ENCODE measurements at regions not wholly inside any gene's neighbourhood (a gene's known extent, or its start where the extent isn't known, plus 50 kb on each side); places are given as distances from the start of the nearest gene placed in this dataset.

DNA sequence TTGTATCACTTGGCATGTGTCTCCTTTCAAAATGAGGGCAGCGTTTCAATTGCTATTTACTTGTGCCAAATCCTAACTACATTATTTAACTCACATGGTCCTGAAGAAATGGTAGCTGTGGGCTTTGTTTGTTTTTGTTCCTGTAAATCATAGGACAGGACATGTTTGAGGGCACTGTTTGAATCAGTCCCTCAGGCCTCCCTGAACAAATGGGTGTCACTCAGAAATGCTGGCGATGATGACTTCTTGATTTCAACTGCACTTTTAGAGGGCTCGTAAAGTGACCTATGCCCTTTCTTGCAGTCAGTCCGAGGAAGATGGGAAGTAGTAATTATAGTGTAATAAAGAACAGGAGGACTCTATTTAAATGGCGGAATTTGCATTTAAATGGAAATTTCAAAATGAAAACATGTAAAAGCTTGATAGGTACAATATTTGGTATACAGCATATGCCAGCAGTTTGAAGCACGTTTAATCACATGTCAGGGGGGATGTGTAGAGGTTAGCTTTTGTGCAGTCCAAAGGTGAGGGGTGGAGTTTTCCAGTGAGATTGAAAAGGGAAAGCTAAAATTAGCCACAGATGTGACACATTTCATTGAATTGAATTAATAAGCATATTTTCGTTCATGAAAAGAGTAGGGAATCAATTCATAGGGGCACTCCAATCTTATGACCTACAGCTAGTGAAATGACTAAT lies 1958.7 kb upstream of the IGFBP7 start:
- H3K36me3 ChIP-seq: no peaks in the 10 kb centered on the region
- H3K27ac ChIP-seq (replicated peaks): no peak overlapping the region
- DNase-seq: no peak
- H3K9me3 ChIP-seq (replicated peaks): peaks cover under 1% of the 10 kb centered on the region
- TF ChIP-seq, protein P1, sequence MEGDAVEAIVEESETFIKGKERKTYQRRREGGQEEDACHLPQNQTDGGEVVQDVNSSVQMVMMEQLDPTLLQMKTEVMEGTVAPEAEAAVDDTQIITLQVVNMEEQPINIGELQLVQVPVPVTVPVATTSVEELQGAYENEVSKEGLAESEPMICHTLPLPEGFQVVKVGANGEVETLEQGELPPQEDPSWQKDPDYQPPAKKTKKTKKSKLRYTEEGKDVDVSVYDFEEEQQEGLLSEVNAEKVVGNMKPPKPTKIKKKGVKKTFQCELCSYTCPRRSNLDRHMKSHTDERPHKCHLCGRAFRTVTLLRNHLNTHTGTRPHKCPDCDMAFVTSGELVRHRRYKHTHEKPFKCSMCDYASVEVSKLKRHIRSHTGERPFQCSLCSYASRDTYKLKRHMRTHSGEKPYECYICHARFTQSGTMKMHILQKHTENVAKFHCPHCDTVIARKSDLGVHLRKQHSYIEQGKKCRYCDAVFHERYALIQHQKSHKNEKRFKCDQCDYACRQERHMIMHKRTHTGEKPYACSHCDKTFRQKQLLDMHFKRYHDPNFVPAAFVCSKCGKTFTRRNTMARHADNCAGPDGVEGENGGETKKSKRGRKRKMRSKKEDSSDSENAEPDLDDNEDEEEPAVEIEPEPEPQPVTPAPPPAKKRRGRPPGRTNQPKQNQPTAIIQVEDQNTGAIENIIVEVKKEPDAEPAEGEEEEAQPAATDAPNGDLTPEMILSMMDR (IDR thresholded peaks at IDR 0.05; ENCODE audit: borderline replicate concordance): no peak
- intact Hi-C loops (cut with micrococcal nuclease): no loop called here
- no peaks in the 10 kb centered on the region for H3K27me3 ChIP-seq (ENCODE audit: low read depth)
- H3K4me1 ChIP-seq: no peaks in the 10 kb centered on the region
- no peak overlapping the region for H3K4me3 ChIP-seq

DNA sequence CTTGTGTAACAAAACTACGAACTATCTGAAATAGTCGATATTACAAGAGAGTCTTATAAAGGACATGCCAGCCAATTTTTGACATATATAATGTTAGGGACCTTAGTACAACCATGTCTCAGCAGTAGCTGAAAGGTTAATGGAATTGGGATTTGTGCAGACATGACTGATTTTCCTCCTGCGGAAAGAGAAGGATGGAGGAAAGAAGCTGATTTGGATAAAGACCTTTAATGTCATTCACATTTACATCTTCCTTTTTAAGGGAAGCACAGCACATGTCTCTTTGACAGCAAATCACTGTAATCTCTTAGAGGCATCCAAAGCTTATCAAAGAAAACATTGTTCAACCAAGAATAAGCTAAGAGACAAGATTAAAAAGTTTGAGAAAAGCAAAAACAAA lies 1976.2 kb upstream of the IGFBP7 start:
- no peaks in the 10 kb centered on the region for H3K36me3 ChIP-seq
- H3K4me3 ChIP-seq: no peak overlapping the region
- TF ChIP-seq, protein P1 (IDR thresholded peaks at IDR 0.05; ENCODE audit: borderline replicate concordance): no peak
- no peaks in the 10 kb centered on the region for H3K9me3 ChIP-seq (replicated peaks)
- intact Hi-C loops (cut with micrococcal nuclease): no loop called here
- H3K27ac ChIP-seq (replicated peaks): no peak overlapping the region
- DNase-seq: no peak
- no peaks in the 10 kb centered on the region for H3K27me3 ChIP-seq (ENCODE audit: low read depth)
- no peaks in the 10 kb centered on the region for H3K4me1 ChIP-seq

DNA sequence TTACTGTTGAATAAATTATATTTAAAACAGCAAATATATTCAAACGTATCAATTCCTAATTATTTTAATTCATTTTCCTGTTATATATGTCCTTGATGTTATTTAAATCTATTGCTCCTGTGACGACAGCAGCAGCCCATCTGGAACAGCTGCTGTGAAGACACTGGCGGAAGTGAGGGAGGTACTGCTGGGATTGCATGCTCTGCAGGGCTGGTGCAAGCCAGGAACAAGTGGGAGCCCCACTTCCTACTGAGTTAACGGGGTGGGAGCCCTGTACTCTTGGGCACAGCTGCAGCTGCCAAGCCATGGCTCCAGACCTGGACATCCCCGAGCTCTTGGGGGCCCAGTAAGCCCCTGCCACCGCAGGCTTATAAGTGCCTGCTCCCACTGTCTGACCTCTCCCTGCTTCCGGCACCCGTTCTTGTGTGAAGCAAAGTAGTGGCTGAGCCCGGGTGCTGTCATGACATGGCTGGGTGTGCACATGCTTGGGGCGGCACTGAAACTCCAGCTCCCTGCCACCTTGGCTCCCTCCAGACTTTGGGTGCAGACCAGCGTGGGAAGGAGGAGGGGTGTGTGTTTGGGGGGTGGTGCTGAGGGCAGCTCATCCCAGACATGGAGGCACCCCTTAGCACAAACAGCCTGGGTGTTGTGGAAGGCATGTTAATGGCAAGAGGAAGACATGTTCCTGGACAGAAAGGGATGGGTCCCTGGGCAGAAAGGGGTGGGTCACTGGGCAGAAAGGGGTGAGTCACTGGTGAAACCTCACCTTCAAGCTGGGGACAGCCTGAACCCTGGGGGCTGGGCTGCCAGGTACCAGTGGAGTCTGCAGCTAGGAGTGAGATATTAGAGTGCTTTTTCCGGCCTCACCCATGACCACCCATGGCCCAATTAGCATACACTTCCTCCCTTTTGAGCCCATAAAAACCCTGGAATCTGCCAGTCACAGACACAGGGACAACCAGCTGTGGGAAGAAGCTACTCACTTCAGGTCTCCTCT lies 1981.3 kb upstream of the IGFBP7 start:
- Histone ChIP-seq H3K4me3 (no peak overlapping the region), H3K9me3 (replicated peaks) (no peaks in the 10 kb centered on the region)
- DNase-seq: no peak

DNA sequence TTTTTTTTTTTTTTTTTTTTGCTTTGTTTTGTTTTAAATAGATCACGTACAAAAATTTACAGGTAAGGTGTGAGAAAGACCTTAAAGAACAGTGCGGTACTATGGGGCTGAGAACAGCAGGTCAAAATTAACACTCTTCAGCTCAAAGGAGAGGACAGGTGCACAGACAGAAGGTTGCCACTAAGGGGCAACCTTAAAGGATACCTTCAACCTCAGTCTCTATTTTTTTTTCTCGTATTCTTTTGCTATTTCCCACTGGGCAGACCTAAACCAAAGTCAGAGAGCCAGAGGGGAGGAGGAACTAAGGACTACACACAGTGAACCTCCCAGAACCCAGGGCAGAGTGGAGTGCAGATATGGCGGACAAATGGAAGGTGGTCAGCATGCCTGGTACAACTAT lies 1984.3 kb upstream of the IGFBP7 start:
- no peaks in the 10 kb centered on the region for H3K4me1 ChIP-seq
- no peak for DNase-seq
- no peaks in the 10 kb centered on the region for H3K9me3 ChIP-seq (replicated peaks)
- intact Hi-C loops (cut with micrococcal nuclease): no loop called here
- TF ChIP-seq, protein P1 (IDR thresholded peaks at IDR 0.05; ENCODE audit: borderline replicate concordance): no peak
- H3K27me3 ChIP-seq (ENCODE audit: low read depth): no peaks in the 10 kb centered on the region
- no peak overlapping the region for H3K4me3 ChIP-seq
- no peak overlapping the region for H3K27ac ChIP-seq (replicated peaks)
- H3K36me3 ChIP-seq: no peaks in the 10 kb centered on the region

More for the DNA sequence above, 1981.3 kb upstream of the IGFBP7 start:
- TF ChIP-seq, protein P1 (IDR thresholded peaks at IDR 0.05; ENCODE audit: borderline replicate concordance): no peak
- no peak overlapping the region for H3K27ac ChIP-seq (replicated peaks)
- intact Hi-C loops (cut with micrococcal nuclease): no loop called here
- H3K4me1 ChIP-seq: no peaks in the 10 kb centered on the region
- H3K36me3 ChIP-seq: no peaks in the 10 kb centered on the region
- no peaks in the 10 kb centered on the region for H3K27me3 ChIP-seq (ENCODE audit: low read depth)

DNA sequence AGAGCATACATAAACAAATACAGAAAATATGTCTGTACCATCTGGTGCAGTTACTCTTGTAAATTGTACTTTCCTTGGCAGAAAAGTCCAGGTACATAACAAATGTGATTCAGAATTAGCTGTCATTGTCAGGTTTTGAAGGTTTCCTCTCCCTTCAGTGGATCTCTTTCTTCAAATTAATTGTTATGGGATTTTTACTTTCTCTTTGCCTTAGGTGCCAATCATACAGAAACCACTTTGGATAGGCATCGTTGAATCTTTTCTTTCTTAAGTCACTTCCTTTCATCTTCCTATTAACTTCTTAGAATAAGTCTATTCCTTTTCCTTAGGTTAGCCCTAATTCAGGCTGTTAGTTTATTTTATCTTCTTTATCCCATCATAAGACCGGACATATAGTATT lies 1992.1 kb upstream of the IGFBP7 start:
- Histone ChIP-seq H3K9me3 (replicated peaks) (no peaks in the 10 kb centered on the region), H3K27me3 (ENCODE audit: low read depth) (no peaks in the 10 kb centered on the region), H3K4me3 (no peak overlapping the region), H3K27ac (replicated peaks) (no peak overlapping the region), H3K36me3 (no peaks in the 10 kb centered on the region), H3K4me1 (no peaks in the 10 kb centered on the region)
- no peak for DNase-seq
- TF ChIP-seq, protein P1 (IDR thresholded peaks at IDR 0.05; ENCODE audit: borderline replicate concordance): no peak
- intact Hi-C loops (cut with micrococcal nuclease): no loop called here

Data from left ventricle myocardium inferior (tissue), 1 donor.